B cell (primary cell): ENCODE measurements at regions not wholly inside any gene's neighbourhood (a gene's known extent, or its start where the extent isn't known, plus 50 kb on each side); places are given as distances from the start of the nearest gene placed in this dataset.

Experiments used
- ATAC-seq: fragments of 200-7000 bp; cut with Tn5 transposase; one replicate; pipeline ENCODE4 v1.10.0; 2021; ENCODE audit warnings: low read depth, mild to moderate bottlenecking, moderate number of reproducible peaks, moderate library complexity
- CTCF ChIA-PET: fragments of 350-600 bp; sonication (Branson Sonifier 250); formaldehyde crosslinking; loops from one replicate; lab custom pipeline; 2021; ENCODE audit warnings: antibody characterized with exemption, inconsistent platforms; lab: Charles Lee
- POLR2A ChIA-PET: fragments of 350-600 bp; sonication (Branson Sonifier 250); formaldehyde crosslinking; loops from one replicate; lab custom pipeline; 2021; ENCODE audit warnings: antibody characterized with exemption; lab: Charles Lee
- DNase-seq: peaks from one replicate; pipeline ENCODE4 v3.0.0; 2013
- H2AFZ ChIP-seq: 2 replicates; pipeline ENCODE4 v1.6.1; 2012; ENCODE audit warnings: mild to moderate bottlenecking, low read depth, low read length; ENCODE audit not compliant: insufficient read depth, poor library complexity, severe bottlenecking
- H3K27ac ChIP-seq, 2 donors: 1 replicate in 1 of 2; 2 replicates in 1 of 2; pipeline ENCODE4 v1.5.1; 2012 to 2013; ENCODE audit warnings: low read length in 2 of 2, mild to moderate bottlenecking in 2 of 2, moderate library complexity in 1 of 2
- H3K27me3 ChIP-seq, 4 experiments: fragments of 200-600 bp in 1 of 4; sonication (generic) in 1 of 4; replicated peaks in 1 of 4; 1 replicate in 2 of 4; 2 replicates in 2 of 4; pipeline versions ENCODE4 v1.6.1 to v1.7.0; 2013 to 2016; ENCODE audit warnings: low read length in 3 of 4, mild to moderate bottlenecking in 2 of 4, mixed read lengths in 1 of 4, moderate library complexity in 1 of 4; ENCODE audit not compliant: insufficient read depth in 4 of 4, control insufficient read depth in 3 of 4; ENCODE audit errors: control extremely low read depth in 1 of 4
- H3K36me3 ChIP-seq, 2 experiments: replicated peaks in 1 of 2; 1 replicate in 1 of 2; 2 replicates in 1 of 2; pipeline versions ENCODE4 v1.6.1 to v1.7.1; 2013; ENCODE audit warnings: low read length in 1 of 2; ENCODE audit not compliant: insufficient read depth in 2 of 2, control insufficient read depth in 1 of 2; ENCODE audit errors: control extremely low read depth in 1 of 2, extremely low read depth in 1 of 2
- H3K4me1 ChIP-seq, 2 donors: fragments of 200-600 bp in 1 of 2; sonication (generic) in 1 of 2; 1 replicate in 1 of 2; 2 replicates in 1 of 2; pipeline versions ENCODE4 v1.5.1 to v1.6.1; 2013 to 2017; ENCODE audit warnings: low read length in 2 of 2; ENCODE audit not compliant: control insufficient read depth in 2 of 2, insufficient read depth in 2 of 2
- H3K4me2 ChIP-seq: replicated peaks from 2 replicates; pipeline ENCODE3; 2012; ENCODE audit warnings: mild to moderate bottlenecking, low read depth, low read length; ENCODE audit not compliant: poor library complexity, severe bottlenecking
- H3K4me3 ChIP-seq, 5 experiments: fragments of 200-600 bp in 1 of 5; sonication (generic) in 1 of 5; 1 replicate in 3 of 5; 2 replicates in 2 of 5; pipeline versions ENCODE4 v1.5.1 to v1.7.0; 2011 to 2016; ENCODE audit warnings: low read length in 4 of 5, mild to moderate bottlenecking in 4 of 5, low read depth in 2 of 5, control low read depth in 1 of 5, moderate library complexity in 1 of 5; ENCODE audit not compliant: insufficient read depth in 1 of 5; ENCODE audit errors: control extremely low read depth in 1 of 5, extremely low read depth in 1 of 5
- H3K79me2 ChIP-seq: fragments of 200-600 bp; sonication (generic); one replicate; pipeline ENCODE4 v1.6.0; 2016; ENCODE audit warnings: low read length; ENCODE audit not compliant: control insufficient read depth, insufficient read depth
- H3K9ac ChIP-seq: fragments of 200-600 bp; sonication (generic); 2 replicates; pipeline ENCODE4 v1.6.1; 2017; ENCODE audit warnings: mild to moderate bottlenecking, low read length, moderate library complexity
- H3K9me3 ChIP-seq, 3 donors: one replicate each; pipeline versions ENCODE4 v1.6.1 to v1.7.1; 2013; ENCODE audit warnings: low read length in 2 of 3; ENCODE audit not compliant: control insufficient read depth in 2 of 3, insufficient read depth in 1 of 3; ENCODE audit errors: control extremely low read depth in 1 of 3
- H4K20me1 ChIP-seq: 2 replicates; pipeline ENCODE4 v1.6.0; 2012; ENCODE audit warnings: mild to moderate bottlenecking, low read length; ENCODE audit not compliant: insufficient read depth, control insufficient read depth, poor library complexity, severe bottlenecking
- H3K27ac Mint-ChIP-seq: one replicate; pipeline ENCODE4 v1.8.0; 2021; ENCODE audit warnings: mixed read lengths
- H3K27me3 Mint-ChIP-seq: one replicate; pipeline ENCODE4 v1.8.0; 2021; ENCODE audit warnings: mixed read lengths
- H3K4me1 Mint-ChIP-seq: one replicate; pipeline ENCODE4 v1.8.0; 2021; ENCODE audit warnings: mixed read lengths
- H3K4me3 Mint-ChIP-seq: one replicate; pipeline ENCODE4 v1.8.0; 2021; ENCODE audit warnings: mixed read lengths
- H3K9me3 Mint-ChIP-seq: one replicate; pipeline ENCODE4 v1.8.0; 2022; ENCODE audit warnings: mixed read lengths; ENCODE audit not compliant: insufficient read depth
- EZH2 ChIP-seq: IDR thresholded peaks from 2 replicates; pipeline ENCODE4 v1.6.1; 2012; ENCODE audit warnings: borderline replicate concordance, low read depth, mild to moderate bottlenecking, moderate library complexity, low read length; ENCODE audit not compliant: insufficient read depth, poor library complexity, severe bottlenecking
- WGBS: methylation state at CpG from one replicate; pipeline ENCODE4 v1.1.5; 2013; ENCODE audit warnings: missing lambda C conversion rate; ENCODE audit not compliant: insufficient coverage; 5-methylcytosine and 5-hydroxymethylcytosine counted together
- intact Hi-C: fragments of 100-400 bp; cut with micrococcal nuclease; formaldehyde crosslinking; loops from one replicate; pipeline ENCODE4 v1.10.0; 2022
- TF ChIP-seq, protein P1 (sequence below): fragments of 200-600 bp; IDR thresholded peaks from one replicate; pipeline ENCODE4 v1.8.0; 2022; ENCODE audit warnings: antibody characterized with exemption, mild to moderate bottlenecking

- DNase-seq (no peak), ATAC-seq (no peak)
- no peak overlapping the region for H3K27ac ChIP-seq
- WGBS: 67% methylated on average over 1 of the region's 2 CpGs
- no peaks in the 10 kb centered on the region for H3K79me2 ChIP-seq
- intact Hi-C loops: no loop called here
- no peak overlapping the region for H3K4me2 ChIP-seq
- ChIA-PET POLR2A (no interaction called here), CTCF (no interaction called here)
- no peaks in the 10 kb centered on the region for H3K27me3 Mint-ChIP-seq
- H3K4me1 ChIP-seq: no peaks in the 10 kb centered on the region
- H3K36me3 ChIP-seq: no peaks in the 10 kb centered on the region
- no peaks in the 10 kb centered on the region for H3K27me3 ChIP-seq
- H2AFZ ChIP-seq: no peak overlapping the region
- H3K9me3 ChIP-seq: peaks cover 0 to 9% (median 2%) of the 10 kb centered on the region in 3 donors
- H4K20me1 ChIP-seq: no peaks in the 10 kb centered on the region
- H3K27ac Mint-ChIP-seq: no peak overlapping the region
- no peak for TF ChIP-seq EZH2
- TF ChIP-seq, protein P1, sequence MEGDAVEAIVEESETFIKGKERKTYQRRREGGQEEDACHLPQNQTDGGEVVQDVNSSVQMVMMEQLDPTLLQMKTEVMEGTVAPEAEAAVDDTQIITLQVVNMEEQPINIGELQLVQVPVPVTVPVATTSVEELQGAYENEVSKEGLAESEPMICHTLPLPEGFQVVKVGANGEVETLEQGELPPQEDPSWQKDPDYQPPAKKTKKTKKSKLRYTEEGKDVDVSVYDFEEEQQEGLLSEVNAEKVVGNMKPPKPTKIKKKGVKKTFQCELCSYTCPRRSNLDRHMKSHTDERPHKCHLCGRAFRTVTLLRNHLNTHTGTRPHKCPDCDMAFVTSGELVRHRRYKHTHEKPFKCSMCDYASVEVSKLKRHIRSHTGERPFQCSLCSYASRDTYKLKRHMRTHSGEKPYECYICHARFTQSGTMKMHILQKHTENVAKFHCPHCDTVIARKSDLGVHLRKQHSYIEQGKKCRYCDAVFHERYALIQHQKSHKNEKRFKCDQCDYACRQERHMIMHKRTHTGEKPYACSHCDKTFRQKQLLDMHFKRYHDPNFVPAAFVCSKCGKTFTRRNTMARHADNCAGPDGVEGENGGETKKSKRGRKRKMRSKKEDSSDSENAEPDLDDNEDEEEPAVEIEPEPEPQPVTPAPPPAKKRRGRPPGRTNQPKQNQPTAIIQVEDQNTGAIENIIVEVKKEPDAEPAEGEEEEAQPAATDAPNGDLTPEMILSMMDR: no peak
- H3K4me3 Mint-ChIP-seq: no peak overlapping the region
- no peak overlapping the region for H3K9ac ChIP-seq
- no peaks in the 10 kb centered on the region for H3K4me1 Mint-ChIP-seq
- no peak overlapping the region for H3K4me3 ChIP-seq
- H3K9me3 Mint-ChIP-seq: peaks cover 6% of the 10 kb centered on the region
These were observed 266.3 kb downstream of the RFPL4B start for GRCh38 chr6:112613410-112613809.

DNA sequence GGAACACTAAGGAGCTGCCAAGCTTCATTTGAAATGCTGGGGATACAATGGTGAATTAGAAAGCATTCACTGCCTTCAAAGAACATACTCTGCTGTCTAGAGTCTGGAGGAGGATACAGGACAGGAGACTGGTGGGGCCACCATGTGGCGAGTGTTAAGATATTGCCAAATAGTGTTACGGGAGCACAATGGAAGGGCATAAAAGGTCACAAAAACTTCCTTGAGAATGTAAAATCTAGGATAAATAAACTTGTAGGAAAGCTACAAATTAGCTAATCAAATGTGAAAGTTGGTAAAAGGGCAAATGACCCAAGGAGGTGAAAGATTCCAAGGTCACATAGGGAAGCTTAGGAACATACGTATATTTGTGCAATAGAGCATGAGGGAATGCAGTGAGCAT lies 271.7 kb downstream of the RFPL4B start:
- Histone ChIP-seq H4K20me1 (no peaks in the 10 kb centered on the region), H2AFZ (no peak overlapping the region), H3K27me3 (no peaks in the 10 kb centered on the region), H3K9ac (no peak overlapping the region), H3K27ac (no peak overlapping the region), H3K36me3 (no peaks in the 10 kb centered on the region), H3K9me3 (no peaks in the 10 kb centered on the region), H3K4me3 (no peak overlapping the region), H3K4me2 (no peak overlapping the region), H3K79me2 (no peaks in the 10 kb centered on the region), H3K4me1 (no peaks in the 10 kb centered on the region)
- intact Hi-C loops: no loop called here
- Mint-ChIP-seq H3K9me3 (no peaks in the 10 kb centered on the region), H3K4me1 (no peaks in the 10 kb centered on the region), H3K4me3 (no peak overlapping the region), H3K27ac (no peak overlapping the region), H3K27me3 (no peaks in the 10 kb centered on the region)
- POLR2A ChIA-PET: no interaction called here
- no peak for TF ChIP-seq EZH2
- TF ChIP-seq, protein P1: no peak
- no peak for ATAC-seq
- 100% methylated on average over 3 of the region's 3 CpGs for WGBS
- CTCF ChIA-PET: no interaction called here
- no peak for DNase-seq
